ENCODE measurements at regions not wholly inside any gene's neighbourhood (a gene's known extent, or its start where the extent isn't known, plus 50 kb on each side); places are given as distances from the start of the nearest gene placed in this dataset.

DNA sequence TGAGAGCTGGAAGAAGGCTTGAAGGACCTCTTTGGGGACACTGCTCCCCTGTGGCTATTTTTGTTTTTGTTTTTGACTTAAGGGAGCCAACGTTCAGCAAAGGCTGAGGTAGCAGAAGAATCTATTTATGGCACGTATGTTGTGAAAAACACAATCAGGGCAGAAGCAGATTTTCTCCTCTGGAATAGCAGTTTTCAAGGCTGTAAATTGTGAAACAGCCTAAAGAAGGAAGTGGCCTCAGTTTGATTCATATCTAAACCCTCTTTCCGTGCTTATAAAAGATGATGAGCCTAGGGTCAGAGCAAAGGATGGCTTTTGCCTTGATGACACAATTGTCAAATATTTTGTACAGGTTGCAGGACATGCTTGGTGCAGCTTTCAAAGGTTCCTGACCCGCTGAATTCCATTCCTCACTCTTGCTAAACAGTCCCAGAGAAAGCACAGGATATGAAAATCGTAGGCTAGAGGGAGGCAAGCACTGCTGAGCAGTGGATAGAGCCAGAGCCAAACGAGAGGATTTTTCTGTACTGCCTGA lies 106.2 kb upstream of the DLX2 start:
- TF ChIP-seq YY1 (IDR thresholded peaks at IDR 0.05; ENCODE audit: insufficient read depth, insufficient read length) (no peak), SUZ12 (IDR thresholded peaks at IDR 0.05; ENCODE audit: extremely low read depth, insufficient read depth, insufficient read length) (no peak), ZNF274 (IDR thresholded peaks at IDR 0.05; ENCODE audit: low read depth, low read length) (no peak)

All from NT2/D1 (cell line).